Ascending aorta (tissue), 2 donors: ENCODE measurements at regions not wholly inside any gene's neighbourhood (a gene's known extent, or its start where the extent isn't known, plus 50 kb on each side); places are given as distances from the start of the nearest gene placed in this dataset.
"Not testable (repeated sequence)": the region's sequence is repeated elsewhere in the genome, so short reads cannot be mapped to it uniquely, and the experiment has no call there.

Experiments
- DNase-seq, 2 donors: peaks; one replicate each; pipeline ENCODE4 v3.0.0-alpha.2; 2019; ENCODE audit warnings: low spot score in 2 of 2
- H3K27ac ChIP-seq, 2 donors: fragments of 200-600 bp; sonication (generic); one replicate each; pipeline ENCODE4 v1.5.1; 2016 to 2017; ENCODE audit warnings: mild to moderate bottlenecking in 1 of 2
- H3K27me3 ChIP-seq: fragments of 200-600 bp; sonication (generic); one replicate; pipeline ENCODE4 v1.5.1; 2017
- H3K36me3 ChIP-seq, 2 donors: fragments of 200-600 bp; sonication (generic); one replicate each; pipeline ENCODE4 v1.5.1; 2016
- H3K4me1 ChIP-seq, 2 donors: fragments of 200-600 bp; sonication (generic); one replicate each; pipeline ENCODE4 v1.5.1; 2016 to 2017; ENCODE audit warnings: mild to moderate bottlenecking in 1 of 2
- H3K4me3 ChIP-seq, 2 donors: fragments of 200-600 bp; sonication (generic); one replicate each; pipeline ENCODE4 v1.5.1; 2016 to 2017; ENCODE audit warnings: mild to moderate bottlenecking in 1 of 2
- H3K9me3 ChIP-seq, 2 donors: fragments of 200-600 bp; sonication (generic); one replicate each; pipeline ENCODE4 v1.5.1; 2016
- CTCF ChIP-seq, 3 experiments: fragments of 200-600 bp in 2 of 3; fragments of 450-650 bp in 1 of 3; sonication (generic) in 2 of 3; IDR thresholded peaks; one replicate each; pipeline ENCODE4 v1.5.1; 2016 to 2019; ENCODE audit warnings: antibody characterized with exemption in 3 of 3, mild to moderate bottlenecking in 1 of 3, moderate library complexity in 1 of 3
- intact Hi-C: fragments of 100-400 bp; cut with DNase I; formaldehyde crosslinking; loops from one replicate; pipeline ENCODE4 v1.15.1; 2023

- H3K4me1 ChIP-seq, result no peaks in the 10 kb centered on the region
- intact Hi-C loops, result no loop called here
- no peaks in the 10 kb centered on the region for H3K27me3 ChIP-seq
- H3K36me3 ChIP-seq, result no peaks in the 10 kb centered on the region
- DNase-seq, result no peak
- H3K27ac ChIP-seq, result no peak overlapping the region
- no peaks in the 10 kb centered on the region for H3K9me3 ChIP-seq
- H3K4me3 ChIP-seq, result no peak overlapping the region
- no peak for TF ChIP-seq CTCF (IDR thresholded peaks at IDR 0.05)
Measured at GRCh38 chrX:128634754-128635153, 582.6 kb upstream of the ACTRT1 start.

- Histone ChIP-seq H3K4me1 (no peaks in the 10 kb centered on the region), H3K27ac (no peak overlapping the region), H3K9me3 (no peaks in the 10 kb centered on the region), H3K4me3 (no peak overlapping the region), H3K27me3 (no peaks in the 10 kb centered on the region), H3K36me3 (no peaks in the 10 kb centered on the region)
- DNase-seq, result no peak
- no peak for TF ChIP-seq CTCF (IDR thresholded peaks at IDR 0.05)
- intact Hi-C loops, result no loop called here
Measured at GRCh38 chrX:128623361-128623760, 571.2 kb upstream of the ACTRT1 start.

- Histone ChIP-seq H3K36me3 (no peaks in the 10 kb centered on the region), H3K27ac (no peak overlapping the region), H3K9me3 (no peaks in the 10 kb centered on the region), H3K27me3 (no peaks in the 10 kb centered on the region), H3K4me1 (no peaks in the 10 kb centered on the region), H3K4me3 (no peak overlapping the region)
- TF ChIP-seq CTCF (IDR thresholded peaks at IDR 0.05), result no peak
- no peak for DNase-seq
- intact Hi-C loops, result no loop called here
Measured at GRCh38 chrX:128622296-128622695, 570.1 kb upstream of the ACTRT1 start.

GRCh38 chrX:128619490-128619889 lies 567.3 kb upstream of the ACTRT1 start:
- Histone ChIP-seq H3K27ac (no peak overlapping the region), H3K4me3 (no peak overlapping the region), H3K9me3 (no peaks in the 10 kb centered on the region), H3K36me3 (no peaks in the 10 kb centered on the region), H3K27me3 (no peaks in the 10 kb centered on the region), H3K4me1 (no peaks in the 10 kb centered on the region)
- no peak for DNase-seq
- no peak for TF ChIP-seq CTCF (IDR thresholded peaks at IDR 0.05)
- intact Hi-C loops, result no loop called here

GRCh38 chrX:128616933-128617332 lies 564.7 kb upstream of the ACTRT1 start:
- Histone ChIP-seq H3K36me3 (no peaks in the 10 kb centered on the region), H3K4me1 (no peaks in the 10 kb centered on the region), H3K4me3 (no peak overlapping the region), H3K9me3 (no peaks in the 10 kb centered on the region), H3K27ac (no peak overlapping the region), H3K27me3 (no peaks in the 10 kb centered on the region)
- DNase-seq, result no peak
- intact Hi-C loops, result no loop called here
- no peak for TF ChIP-seq CTCF (IDR thresholded peaks at IDR 0.05)

- H3K27ac ChIP-seq, H3K36me3 ChIP-seq, H3K4me1 ChIP-seq, H3K4me3 ChIP-seq, DNase-seq, H3K27me3 ChIP-seq, intact Hi-C loops, H3K9me3 ChIP-seq: not testable (repeated sequence)
Measured at GRCh38 chrX:128606817-128607216, 554.6 kb upstream of the ACTRT1 start.

GRCh38 chrX:128606357-128606756 lies 554.2 kb upstream of the ACTRT1 start:
- H3K4me3 ChIP-seq, DNase-seq, H3K27ac ChIP-seq, intact Hi-C loops, H3K4me1 ChIP-seq, H3K36me3 ChIP-seq, H3K9me3 ChIP-seq, H3K27me3 ChIP-seq: not testable (repeated sequence)
